AG08396 (cell line): ENCODE measurements at regions not wholly inside any gene's neighbourhood (a gene's known extent, or its start where the extent isn't known, plus 50 kb on each side); places are given as distances from the start of the nearest gene placed in this dataset.
A peak's percentile ranks its signal among the peaks of the same experiment; 100 is the strongest.

ENCODE experiments used
- DNase-seq: peaks from one replicate; pipeline ENCODE4 v3.0.0; 2012; ENCODE audit warnings: low spot score, mixed read lengths

- no peak for DNase-seq
These were observed 2083.1 kb upstream of the PIK3C3 start for GRCh38 chr18:39871961-39872360.

DNA sequence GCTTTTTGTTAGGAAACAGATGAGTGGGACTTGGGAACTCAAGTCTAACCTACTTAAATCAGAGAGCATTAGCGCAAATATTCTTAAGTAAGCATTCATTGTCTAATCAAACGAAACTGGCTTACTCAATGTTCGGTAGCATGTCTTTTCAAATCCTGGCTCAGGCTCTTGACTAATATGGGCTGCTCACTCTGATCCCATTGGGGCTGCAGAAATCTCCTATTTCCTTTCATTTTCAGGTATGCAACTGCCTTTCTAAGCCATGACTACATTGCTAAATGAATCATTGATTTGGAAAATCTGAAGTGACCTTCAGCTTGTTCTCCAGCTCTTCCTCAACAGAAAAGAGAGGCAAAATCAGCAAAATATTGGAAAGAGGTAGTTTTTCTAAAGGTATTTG lies 2084.4 kb upstream of the PIK3C3 start:
- DNase-seq: no peak

DNA sequence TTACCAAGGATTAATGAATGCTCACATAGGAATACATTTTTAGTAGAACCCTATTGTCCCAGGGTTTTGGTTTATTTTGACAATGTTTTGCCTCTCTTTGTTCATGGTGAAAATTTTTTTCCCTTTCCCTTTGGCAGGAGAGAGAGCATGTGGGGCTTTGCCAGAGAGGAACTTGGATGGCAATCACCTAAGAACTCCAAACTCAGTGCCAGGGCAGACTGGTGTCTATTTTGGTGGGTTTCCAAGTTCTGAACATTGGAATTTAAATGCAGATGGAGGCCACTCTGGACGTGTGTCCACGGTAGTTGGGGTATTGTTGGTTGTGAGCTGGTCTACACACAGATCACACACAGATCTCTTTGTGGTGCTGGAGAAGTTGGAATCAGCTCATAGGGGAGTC lies 2091.1 kb upstream of the PIK3C3 start:
- DNase-seq: no peak

DNA sequence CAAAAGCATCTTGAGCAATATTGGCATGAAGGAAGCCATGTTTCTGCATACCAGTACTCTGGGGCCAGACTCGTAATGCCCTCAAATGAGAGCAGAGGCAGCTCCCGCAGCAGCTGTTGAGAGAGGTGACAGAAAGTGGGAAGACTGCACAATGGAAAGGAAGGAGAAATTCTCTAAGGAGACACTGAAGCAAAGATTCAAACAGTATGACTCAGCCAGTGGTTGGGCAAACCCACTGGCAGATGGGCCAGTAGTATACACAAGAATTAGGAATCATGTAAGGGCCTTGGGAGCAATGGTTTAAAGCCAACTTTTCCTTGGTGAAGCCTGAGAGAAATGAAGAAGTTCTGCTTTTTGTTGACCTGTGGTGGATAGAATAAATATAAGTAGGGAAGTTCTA lies 2092.7 kb upstream of the PIK3C3 start:
- no peak for DNase-seq

DNA sequence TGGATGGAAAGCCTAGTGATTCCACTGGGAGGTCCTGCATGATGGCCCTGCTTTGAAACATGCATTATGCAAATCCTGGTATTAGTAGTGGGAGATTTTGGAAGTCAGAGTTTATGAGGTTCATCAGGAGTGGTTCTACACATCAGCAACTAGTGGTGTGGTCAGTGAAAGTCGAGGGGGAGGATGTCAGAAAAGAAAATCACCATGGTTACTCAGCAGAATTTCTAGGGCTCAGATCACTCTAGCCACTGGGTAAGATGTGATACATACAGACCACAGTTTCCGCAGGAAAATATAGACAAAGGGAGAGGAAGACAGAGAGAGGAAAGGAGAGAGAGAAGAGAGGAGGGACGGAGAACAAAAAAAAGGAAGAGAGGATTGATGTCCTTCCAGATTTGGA lies 2100.7 kb upstream of the PIK3C3 start:
- no peak for DNase-seq

DNA sequence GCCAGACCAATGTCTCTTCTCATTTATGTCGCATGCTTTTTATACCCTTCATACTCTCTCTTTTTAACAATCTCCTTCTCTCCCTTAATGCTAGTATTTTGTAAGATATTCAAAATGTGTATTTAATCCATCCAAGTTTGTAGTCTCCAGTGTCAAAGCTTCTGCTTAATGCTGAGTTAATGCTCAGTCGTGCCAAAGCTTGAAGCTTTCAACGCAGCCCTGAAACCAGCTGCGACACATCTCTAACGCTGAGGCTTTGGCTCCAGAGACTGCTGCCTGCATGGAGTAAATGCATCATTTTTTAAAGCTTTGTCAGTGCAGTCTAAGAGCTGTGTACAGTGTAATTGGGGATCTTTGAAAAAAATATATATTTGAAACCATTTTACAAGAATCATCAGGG lies 2108.8 kb upstream of the PIK3C3 start:
- no peak for DNase-seq

DNA sequence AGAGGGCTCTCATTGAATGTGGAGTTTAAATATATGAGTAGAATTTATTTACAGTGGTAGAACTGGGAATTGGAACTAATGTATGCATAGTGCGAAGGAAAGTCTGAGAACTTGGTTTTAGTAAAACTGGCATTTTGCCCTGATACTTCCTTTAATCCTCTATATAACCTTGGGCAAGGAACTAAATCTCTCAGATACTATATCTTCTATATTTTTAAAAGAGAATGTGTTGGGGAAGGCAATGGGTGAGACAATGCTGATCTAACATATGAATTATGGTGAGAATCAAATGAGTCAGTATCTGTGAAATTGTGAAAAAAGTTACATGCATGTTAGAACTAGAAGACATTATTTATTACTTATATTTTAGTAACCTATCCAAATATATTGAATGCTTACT lies 2109.4 kb upstream of the PIK3C3 start:
- DNase-seq: no peak

GRCh38 chr18:39845106-39845505 lies 2109.9 kb upstream of the PIK3C3 start:
- no peak for DNase-seq

DNA sequence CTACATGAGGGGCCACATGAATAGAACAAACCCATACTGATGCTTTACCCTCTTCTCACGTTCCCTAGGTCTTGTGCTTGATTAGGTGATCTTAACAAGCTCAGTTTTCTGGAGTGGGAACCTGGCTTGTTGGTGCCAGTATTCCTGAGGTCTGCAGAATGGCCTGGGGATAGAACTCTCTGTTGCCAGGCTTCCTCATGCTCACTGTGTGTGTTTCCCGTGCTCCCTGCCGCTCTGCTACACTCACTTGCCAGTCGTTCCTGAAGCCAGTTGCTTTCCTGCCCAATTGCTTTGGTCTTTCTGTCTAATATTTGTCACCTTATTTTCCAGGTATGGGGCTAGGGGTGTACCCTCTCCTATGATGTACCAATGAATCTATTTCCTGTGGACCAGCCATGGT lies 2111.5 kb upstream of the PIK3C3 start:
- no peak for DNase-seq

GRCh38 chr18:39842366-39842914 lies 2112.6 kb upstream of the PIK3C3 start:
- no peak for DNase-seq

DNA sequence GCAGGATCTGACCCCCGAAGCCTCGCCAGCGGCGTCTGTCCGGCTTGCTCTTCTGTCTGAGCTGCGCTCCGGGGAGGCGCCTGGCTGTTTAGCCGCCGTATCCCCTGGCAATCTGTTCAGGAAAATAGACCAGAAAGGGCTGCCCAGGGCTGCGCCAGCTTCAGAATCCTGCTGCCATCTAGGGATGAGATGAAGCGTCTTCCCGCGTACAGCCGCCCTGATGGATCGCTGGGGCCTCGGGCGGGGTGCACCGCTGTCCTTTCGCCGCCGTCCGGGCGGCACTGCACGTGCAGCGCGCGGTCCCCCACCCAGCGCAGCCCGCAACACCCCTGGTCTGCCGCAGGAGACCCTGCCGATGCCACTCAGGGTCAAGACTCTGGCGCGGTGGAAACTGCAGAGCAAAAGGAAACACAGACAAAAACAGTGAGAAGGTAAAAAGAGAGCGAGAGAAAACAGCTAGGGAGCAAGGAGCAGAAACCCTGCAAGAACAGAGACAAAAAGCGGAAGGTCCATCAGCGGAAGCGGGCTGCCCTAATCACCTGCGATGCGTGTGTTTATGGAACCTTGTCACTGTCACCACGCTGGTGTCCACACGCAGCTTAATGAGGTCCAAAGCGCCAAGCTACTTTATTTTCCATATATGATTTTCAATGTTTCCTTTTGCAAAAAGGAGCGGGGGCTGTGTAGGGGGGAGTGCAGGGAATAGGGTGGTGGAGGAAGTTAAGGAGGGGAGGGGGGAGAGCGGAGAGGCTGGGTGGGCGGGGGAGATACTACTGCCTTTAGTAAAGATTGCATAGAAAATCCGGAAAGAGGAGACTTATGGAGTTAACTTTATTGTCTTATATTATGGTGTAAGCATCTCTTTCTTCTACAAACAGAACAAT lies 2113.3 kb upstream of the PIK3C3 start:
- DNase-seq: peak; percentile 61

GRCh38 chr18:39840856-39841481 lies 2114.1 kb upstream of the PIK3C3 start:
- no peak for DNase-seq

DNA sequence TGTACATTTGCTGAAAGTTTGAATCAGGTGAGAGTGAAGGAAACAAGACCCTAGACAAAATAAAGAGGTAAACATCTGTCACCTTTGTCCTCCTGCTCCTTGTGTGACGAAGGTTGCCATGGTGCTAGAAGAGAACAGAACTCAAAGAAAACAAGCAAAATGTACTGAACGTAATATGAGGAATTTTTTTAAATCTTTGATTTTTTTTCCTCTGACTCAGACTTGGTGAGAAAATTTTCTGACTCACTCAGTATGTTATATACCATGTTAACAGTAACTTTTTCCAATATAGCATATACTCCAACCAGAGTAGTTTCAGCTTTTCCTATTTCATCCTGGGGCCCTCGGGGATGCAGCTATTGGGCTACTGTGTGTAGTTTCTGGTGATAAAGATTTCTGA lies 2114.6 kb upstream of the PIK3C3 start:
- DNase-seq: no peak

- no peak for DNase-seq
These were observed 2115.3 kb upstream of the PIK3C3 start for GRCh38 chr18:39839782-39840181.

DNA sequence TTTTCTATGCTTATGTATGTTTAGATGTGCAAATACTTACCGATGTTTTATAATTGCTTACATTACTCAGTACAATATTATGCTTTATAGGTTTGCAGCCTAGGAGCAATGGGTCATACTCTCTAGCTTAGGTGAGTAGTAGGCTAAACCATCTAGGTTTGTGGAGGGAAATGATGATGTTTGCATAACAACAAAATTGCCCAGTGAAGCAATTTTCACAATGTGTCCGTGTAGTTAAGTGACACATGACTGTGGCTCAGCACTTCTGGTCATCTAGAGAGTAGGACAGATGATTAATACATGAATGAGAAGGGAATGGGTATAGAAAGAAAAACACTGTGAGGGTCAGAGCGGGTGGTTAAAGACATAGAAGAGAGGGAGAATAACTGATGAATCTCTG lies 2116.2 kb upstream of the PIK3C3 start:
- DNase-seq: no peak

- no peak for DNase-seq
These were observed 2119.6 kb upstream of the PIK3C3 start for GRCh38 chr18:39835303-39836030.

DNA sequence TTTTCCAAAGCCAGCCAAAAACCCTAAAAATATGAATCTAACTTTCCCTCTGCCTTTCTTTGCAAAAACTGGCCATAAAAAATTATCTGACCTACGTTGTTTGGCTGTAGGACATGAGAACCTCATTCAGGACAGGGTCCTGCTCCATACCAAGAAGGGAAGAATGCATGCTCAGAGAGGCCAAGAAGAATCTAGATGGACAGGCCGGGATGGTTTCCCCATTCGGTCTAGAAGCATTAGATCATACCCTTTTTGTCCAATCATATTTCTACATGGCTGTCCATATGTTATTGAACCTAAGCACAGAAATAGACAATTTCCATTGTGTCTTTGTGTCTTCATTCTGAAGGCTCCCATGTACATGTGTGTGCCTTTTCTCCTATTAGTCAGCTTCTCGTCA lies 2120.4 kb upstream of the PIK3C3 start:
- DNase-seq: no peak

DNA sequence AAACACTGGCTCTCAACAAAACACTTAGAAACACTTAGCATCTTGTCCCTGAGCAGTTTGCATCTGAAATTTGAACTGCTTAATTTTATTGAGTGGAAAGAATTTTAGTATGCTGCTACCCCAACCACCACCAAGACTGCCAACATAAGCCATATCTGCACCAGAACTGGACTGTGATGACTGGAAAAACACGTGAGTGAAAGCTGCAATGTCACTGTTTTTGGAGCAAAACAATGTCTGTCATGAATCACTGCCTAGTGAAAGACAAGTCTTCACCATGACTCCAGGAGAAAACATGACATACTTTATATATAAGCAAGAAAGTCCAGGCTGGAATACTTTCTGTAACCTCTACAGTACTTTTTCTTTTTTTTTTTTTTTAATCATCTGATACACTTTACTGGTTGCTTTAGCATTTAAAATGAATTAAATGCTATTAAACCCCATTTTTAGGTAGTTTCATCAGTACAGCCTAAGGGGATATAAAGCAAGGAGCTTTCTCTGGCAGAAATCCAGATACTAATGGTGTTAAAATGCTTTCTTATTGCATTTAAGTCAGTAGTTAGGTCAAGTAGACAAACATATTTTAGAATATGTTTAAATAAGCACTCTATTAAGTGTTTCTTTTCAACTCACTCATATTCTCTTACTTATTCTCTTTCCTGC lies 2129.4 kb upstream of the PIK3C3 start:
- DNase-seq: no peak

- DNase-seq: no peak
These were observed 2148.5 kb upstream of the PIK3C3 start for GRCh38 chr18:39806525-39806924.

DNA sequence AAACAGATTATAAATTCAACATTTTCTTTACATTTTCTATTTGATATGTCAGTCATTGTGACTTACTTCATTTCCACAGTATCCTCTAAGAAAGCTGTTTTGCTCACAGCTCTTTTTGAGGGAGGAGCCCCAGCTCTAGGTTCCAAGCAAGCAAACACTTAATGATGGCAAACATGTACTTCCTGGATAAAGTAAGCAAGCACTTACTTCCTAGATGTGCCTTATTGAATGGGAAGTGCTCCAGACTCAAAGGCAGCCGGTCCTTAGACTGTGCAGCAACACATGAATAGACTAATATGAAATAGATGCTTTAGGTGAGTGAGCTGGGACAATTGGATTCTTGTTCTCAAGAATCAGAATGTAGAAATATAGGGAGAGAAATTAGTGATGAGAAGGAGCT lies 2149.8 kb upstream of the PIK3C3 start:
- no peak for DNase-seq

- no peak for DNase-seq
These were observed 2152.3 kb upstream of the PIK3C3 start for GRCh38 chr18:39802648-39803229.

- DNase-seq: no peak
These were observed 2153.2 kb upstream of the PIK3C3 start for GRCh38 chr18:39801848-39802247.
